Heart right ventricle (tissue), 16 donors: ENCODE measurements at regions not wholly inside any gene's neighbourhood (a gene's known extent, or its start where the extent isn't known, plus 50 kb on each side); places are given as distances from the start of the nearest gene placed in this dataset.

Experiments used
- ATAC-seq, 8 donors: fragments of 200-7000 bp; cut with Tn5 transposase; one replicate each; pipeline ENCODE4 v1.9.1; 2020; ENCODE audit warnings: mild to moderate bottlenecking in 8 of 8, moderate library complexity in 8 of 8, moderate number of reproducible peaks in 1 of 8
- DNase-seq, 2 donors: peaks; one replicate each; pipeline ENCODE4 v3.0.0-alpha.2; 2020
- H3K27ac ChIP-seq, 10 donors: fragments of 200-600 bp; sonication (generic) in 2 of 10; one replicate each; pipeline versions ENCODE4 v1.5.0 to v1.8.0; 2020 to 2022; ENCODE audit warnings: mild to moderate bottlenecking in 3 of 10
- H3K27me3 ChIP-seq, 7 donors: fragments of 200-600 bp; one replicate each; pipeline ENCODE4 v1.8.0; 2021 to 2022; ENCODE audit warnings: mild to moderate bottlenecking in 2 of 7
- H3K36me3 ChIP-seq, 9 donors: fragments of 200-600 bp; sonication (generic) in 1 of 9; one replicate each; pipeline versions ENCODE4 v1.5.0 to v1.8.0; 2020 to 2022; ENCODE audit warnings: mild to moderate bottlenecking in 2 of 9
- H3K4me1 ChIP-seq, 9 donors: fragments of 200-600 bp; sonication (generic) in 1 of 9; one replicate each; pipeline versions ENCODE4 v1.5.0 to v1.8.0; 2020 to 2022; ENCODE audit warnings: mild to moderate bottlenecking in 4 of 9
- H3K4me3 ChIP-seq, 10 donors: fragments of 200-600 bp; sonication (generic) in 2 of 10; one replicate each; pipeline versions ENCODE4 v1.5.0 to v1.8.0; 2020 to 2022; ENCODE audit warnings: mild to moderate bottlenecking in 7 of 10, moderate library complexity in 2 of 10
- H3K9me3 ChIP-seq, 11 donors: fragments of 200-600 bp in 10 of 11; sonication (generic) in 2 of 11; one replicate each; pipeline versions ENCODE4 v1.5.0 to v1.8.0; 2013 to 2022; ENCODE audit warnings: mild to moderate bottlenecking in 2 of 11, control low read depth in 1 of 11, moderate library complexity in 1 of 11
- CTCF ChIP-seq, 9 donors: fragments of 200-600 bp; sonication (generic) in 2 of 9; IDR thresholded peaks; one replicate each; pipeline versions ENCODE4 v1.5.0 to v1.8.0; 2021 to 2022; ENCODE audit warnings: antibody characterized with exemption in 9 of 9, mild to moderate bottlenecking in 5 of 9, moderate library complexity in 1 of 9
- WGBS, 2 donors: extraction: QIAGEN DNeasy Blood & Tissue Kit; methylation state at CpG; one replicate each; pipeline ENCODE4 v1.1.7; 2013; ENCODE audit warnings: inconsistent platforms in 1 of 2; 5-methylcytosine and 5-hydroxymethylcytosine counted together
- intact Hi-C, 10 donors: fragments of 100-400 bp; cut with DNase I; formaldehyde crosslinking; loops; one replicate each; pipeline versions ENCODE4 v1.11.1 to v1.14.2; 2022
- donor health status: Arrhythmogenic right ventricular cardiomyopathy.
- donor health status: ischemic (EF 13 %, LVEDD 7.1; RV severe dilation, severe dysfunction).
- donor health status: healthy with polysubstance abuse.
- donor health status: DM: no; HTN: yes; CAD: no.
- donor health status: DM: no; HTN: no; CAD: no.
- donor health status: ischemic (EF 25% LVEDD 6.9; RV normal size, moderate dysfunction).
- donor health status: ischemic (EF 25% LVEDD 5.7; RV mildly dilated, moderate dysfunction).
- donor health status: healthy.
- donor health status: DM: yes; HTN: yes; CAD: no.
- donor health status: Ischemic cardiomyopathy.
- donor health status: ischemic (EF 35%, LVEDD 5.7; RV mildly dilated, moderate dysfunction).
- donor health status: nonischemic (EF 11% LVEDD 7.7; RV severe dilation, severe dysfunction).
- donor health status: DM: yes; HTN: yes; CAD: no.
- donor health status: PGD.
- donor health status: ischemic (EF 29% LVEDD 5.4; RV normal size, mild dysfunction).
- donor health status: nonischemic (EF 23%, LVEDD 6.1; RV moderate dilation, normal function).

- WGBS, 2 donors, result 51 to 60% methylated on average over 2 of the region's 2 CpGs
- H3K9me3 ChIP-seq, result no peaks in the 10 kb centered on the region
- DNase-seq (no peak), ATAC-seq (no peak)
- no peak for TF ChIP-seq CTCF (IDR thresholded peaks at IDR 0.05)
- peaks cover 0 to 14% (median 3%) of the 10 kb centered on the region in 9 donors for H3K4me1 ChIP-seq
- no peak overlapping the region for H3K4me3 ChIP-seq
- H3K27ac ChIP-seq, result no peak overlapping the region
- H3K36me3 ChIP-seq, result no peaks in the 10 kb centered on the region
- intact Hi-C loops, result no loop called here
- H3K27me3 ChIP-seq, result no peaks in the 10 kb centered on the region
These were observed 720.8 kb upstream of the FLRT2 start for GRCh38 chr14:84809158-84809557.

GRCh38 chr14:84814391-84814790 lies 715.6 kb upstream of the FLRT2 start:
- H3K9me3 ChIP-seq, result peaks cover 0 to 3% (median 0%) of the 10 kb centered on the region in 11 donors
- ATAC-seq (no peak), DNase-seq (no peak)
- H3K36me3 ChIP-seq, result no peaks in the 10 kb centered on the region
- 61 to 68% methylated on average over 1 of the region's 1 CpG for WGBS, 2 donors
- no peak overlapping the region for H3K27ac ChIP-seq
- no peaks in the 10 kb centered on the region for H3K4me1 ChIP-seq
- TF ChIP-seq CTCF (IDR thresholded peaks at IDR 0.05), result no peak
- no peaks in the 10 kb centered on the region for H3K27me3 ChIP-seq
- no peak overlapping the region for H3K4me3 ChIP-seq
- intact Hi-C loops, result no loop called here

GRCh38 chr14:84819528-84819927 lies 710.4 kb upstream of the FLRT2 start:
- DNase-seq (no peak), ATAC-seq (no peak)
- H3K36me3 ChIP-seq, result no peaks in the 10 kb centered on the region
- WGBS, 2 donors, result 91 to 93% methylated on average over 2 of the region's 2 CpGs
- peaks cover 0 to 6% (median 0%) of the 10 kb centered on the region in 11 donors for H3K9me3 ChIP-seq
- no peak overlapping the region for H3K27ac ChIP-seq
- H3K27me3 ChIP-seq, result no peaks in the 10 kb centered on the region
- no peaks in the 10 kb centered on the region for H3K4me1 ChIP-seq
- no peak overlapping the region for H3K4me3 ChIP-seq
- TF ChIP-seq CTCF (IDR thresholded peaks at IDR 0.05), result no peak
- intact Hi-C loops, result no loop called here

- Histone ChIP-seq H3K9me3 (peaks cover 0 to 6% (median 0%) of the 10 kb centered on the region in 11 donors), H3K36me3 (no peaks in the 10 kb centered on the region), H3K4me3 (no peak overlapping the region), H3K27ac (no peak overlapping the region), H3K4me1 (no peaks in the 10 kb centered on the region), H3K27me3 (no peaks in the 10 kb centered on the region)
- no peak for ATAC-seq
- DNase-seq, result no peak
- no peak for TF ChIP-seq CTCF (IDR thresholded peaks at IDR 0.05)
- 89% methylated on average over 8 of the region's 8 CpGs for WGBS, 2 donors
- intact Hi-C loops, result no loop called here
These were observed 704.3 kb upstream of the FLRT2 start for GRCh38 chr14:84825481-84826251.
